PFSK-1 (cell line): ENCODE measurements at regions not wholly inside any gene's neighbourhood (a gene's known extent, or its start where the extent isn't known, plus 50 kb on each side); places are given as distances from the start of the nearest gene placed in this dataset.

Experiments used
- POLR2AphosphoS5 ChIP-seq: IDR thresholded peaks from 2 replicates; pipeline ENCODE4 v1.6.1; 2012; ENCODE audit warnings: low read depth, mild to moderate bottlenecking, control low read depth, low read length, moderate library complexity
- SIN3A ChIP-seq: IDR thresholded peaks from 2 replicates; pipeline ENCODE4 v1.6.1; 2012; ENCODE audit warnings: mild to moderate bottlenecking, low read length, moderate library complexity, borderline replicate concordance; ENCODE audit not compliant: insufficient read depth
- TAF1 ChIP-seq: IDR thresholded peaks from 2 replicates; pipeline ENCODE4 v1.6.1; 2012; ENCODE audit warnings: low read length, control low read depth, borderline replicate concordance; ENCODE audit not compliant: insufficient read depth
- TF ChIP-seq, protein P1 (sequence below), 2 experiments: IDR thresholded peaks; 2 replicates each; pipeline versions ENCODE4 v1.6.1 to v1.8.0; 2011 to 2012; ENCODE audit warnings: low read depth in 2 of 2, low read length in 2 of 2, control low read depth in 1 of 2, inconsistent platforms in 1 of 2, mild to moderate bottlenecking in 1 of 2, moderate library complexity in 1 of 2; ENCODE audit not compliant: insufficient read depth in 1 of 2

DNA sequence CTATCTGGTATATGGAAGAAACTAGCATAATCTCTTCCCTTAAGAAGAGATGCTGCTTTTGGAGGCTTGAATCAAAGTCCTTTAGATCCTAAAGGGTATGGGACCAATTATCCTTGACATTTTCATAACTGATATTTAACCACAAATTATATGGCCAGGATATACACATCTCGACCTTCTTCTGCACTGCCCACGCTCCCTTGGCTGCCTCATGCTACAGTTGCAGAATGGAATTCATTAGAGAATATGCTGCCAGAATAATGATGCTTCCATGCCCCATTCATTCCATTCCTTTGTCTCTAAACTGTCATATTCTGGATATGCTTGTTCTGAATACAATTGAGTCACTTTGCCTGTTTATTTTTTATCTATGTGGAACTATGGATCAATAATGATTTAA is 157.1 kb upstream of the PACRGL start:
- TF ChIP-seq, protein P1, sequence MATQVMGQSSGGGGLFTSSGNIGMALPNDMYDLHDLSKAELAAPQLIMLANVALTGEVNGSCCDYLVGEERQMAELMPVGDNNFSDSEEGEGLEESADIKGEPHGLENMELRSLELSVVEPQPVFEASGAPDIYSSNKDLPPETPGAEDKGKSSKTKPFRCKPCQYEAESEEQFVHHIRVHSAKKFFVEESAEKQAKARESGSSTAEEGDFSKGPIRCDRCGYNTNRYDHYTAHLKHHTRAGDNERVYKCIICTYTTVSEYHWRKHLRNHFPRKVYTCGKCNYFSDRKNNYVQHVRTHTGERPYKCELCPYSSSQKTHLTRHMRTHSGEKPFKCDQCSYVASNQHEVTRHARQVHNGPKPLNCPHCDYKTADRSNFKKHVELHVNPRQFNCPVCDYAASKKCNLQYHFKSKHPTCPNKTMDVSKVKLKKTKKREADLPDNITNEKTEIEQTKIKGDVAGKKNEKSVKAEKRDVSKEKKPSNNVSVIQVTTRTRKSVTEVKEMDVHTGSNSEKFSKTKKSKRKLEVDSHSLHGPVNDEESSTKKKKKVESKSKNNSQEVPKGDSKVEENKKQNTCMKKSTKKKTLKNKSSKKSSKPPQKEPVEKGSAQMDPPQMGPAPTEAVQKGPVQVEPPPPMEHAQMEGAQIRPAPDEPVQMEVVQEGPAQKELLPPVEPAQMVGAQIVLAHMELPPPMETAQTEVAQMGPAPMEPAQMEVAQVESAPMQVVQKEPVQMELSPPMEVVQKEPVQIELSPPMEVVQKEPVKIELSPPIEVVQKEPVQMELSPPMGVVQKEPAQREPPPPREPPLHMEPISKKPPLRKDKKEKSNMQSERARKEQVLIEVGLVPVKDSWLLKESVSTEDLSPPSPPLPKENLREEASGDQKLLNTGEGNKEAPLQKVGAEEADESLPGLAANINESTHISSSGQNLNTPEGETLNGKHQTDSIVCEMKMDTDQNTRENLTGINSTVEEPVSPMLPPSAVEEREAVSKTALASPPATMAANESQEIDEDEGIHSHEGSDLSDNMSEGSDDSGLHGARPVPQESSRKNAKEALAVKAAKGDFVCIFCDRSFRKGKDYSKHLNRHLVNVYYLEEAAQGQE (IDR thresholded peaks at IDR 0.05; ENCODE audit: insufficient read depth in 1 of 2, low read depth in 2 of 2, low read length in 2 of 2): no peak
- TF ChIP-seq TAF1: no peak
- no peak for TF ChIP-seq POLR2AphosphoS5
- no peak for TF ChIP-seq SIN3A
